GM12872 (cell line): ENCODE measurements at regions not wholly inside any gene's neighbourhood (a gene's known extent, or its start where the extent isn't known, plus 50 kb on each side); places are given as distances from the start of the nearest gene placed in this dataset.

ENCODE experiments used
- TF ChIP-seq, protein P1 (sequence below): IDR thresholded peaks from 3 replicates; pipeline ENCODE4 v1.5.1; 2011; ENCODE audit warnings: low read depth, mild to moderate bottlenecking, low read length, moderate library complexity; ENCODE audit not compliant: insufficient read depth

DNA sequence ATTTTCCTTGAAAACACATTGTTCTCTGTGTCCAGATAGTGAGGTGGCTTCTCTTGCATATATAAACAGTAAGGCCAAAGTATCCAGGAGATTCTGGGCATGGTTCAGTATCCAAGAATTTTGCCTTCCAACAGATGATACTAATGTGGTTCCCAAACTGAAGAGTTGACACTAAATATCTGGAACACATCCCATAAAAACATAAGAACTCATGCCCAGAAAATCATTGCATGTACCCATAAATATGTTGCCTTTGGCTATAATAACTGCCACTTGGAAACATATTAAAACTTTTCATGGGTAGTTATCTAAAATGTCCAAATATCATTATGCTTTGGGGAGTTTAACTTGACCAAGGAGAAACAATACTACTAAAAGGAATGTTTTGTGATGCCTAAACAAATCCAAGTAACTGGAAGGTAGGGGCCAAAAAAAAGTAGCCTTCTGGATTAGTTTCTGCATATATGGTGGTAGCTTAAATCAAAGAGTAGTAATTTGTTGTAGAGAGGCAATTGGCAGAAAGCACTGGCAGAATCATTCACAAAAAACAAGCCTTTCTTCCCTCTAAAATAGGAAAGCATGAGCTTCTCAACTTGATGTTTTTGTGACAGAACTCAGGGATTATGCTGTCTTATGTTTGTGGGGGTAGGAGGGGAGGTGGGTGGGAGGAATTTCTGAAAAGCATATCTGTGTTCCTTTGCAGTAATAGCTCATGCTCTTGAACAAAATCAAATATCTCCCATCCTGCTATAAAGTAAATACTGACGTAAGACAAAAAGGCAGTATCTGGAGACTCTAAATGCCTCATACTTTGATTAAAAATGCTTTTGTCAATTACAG, 753.9 kb downstream of the TUSC7 start:
- TF ChIP-seq, protein P1, sequence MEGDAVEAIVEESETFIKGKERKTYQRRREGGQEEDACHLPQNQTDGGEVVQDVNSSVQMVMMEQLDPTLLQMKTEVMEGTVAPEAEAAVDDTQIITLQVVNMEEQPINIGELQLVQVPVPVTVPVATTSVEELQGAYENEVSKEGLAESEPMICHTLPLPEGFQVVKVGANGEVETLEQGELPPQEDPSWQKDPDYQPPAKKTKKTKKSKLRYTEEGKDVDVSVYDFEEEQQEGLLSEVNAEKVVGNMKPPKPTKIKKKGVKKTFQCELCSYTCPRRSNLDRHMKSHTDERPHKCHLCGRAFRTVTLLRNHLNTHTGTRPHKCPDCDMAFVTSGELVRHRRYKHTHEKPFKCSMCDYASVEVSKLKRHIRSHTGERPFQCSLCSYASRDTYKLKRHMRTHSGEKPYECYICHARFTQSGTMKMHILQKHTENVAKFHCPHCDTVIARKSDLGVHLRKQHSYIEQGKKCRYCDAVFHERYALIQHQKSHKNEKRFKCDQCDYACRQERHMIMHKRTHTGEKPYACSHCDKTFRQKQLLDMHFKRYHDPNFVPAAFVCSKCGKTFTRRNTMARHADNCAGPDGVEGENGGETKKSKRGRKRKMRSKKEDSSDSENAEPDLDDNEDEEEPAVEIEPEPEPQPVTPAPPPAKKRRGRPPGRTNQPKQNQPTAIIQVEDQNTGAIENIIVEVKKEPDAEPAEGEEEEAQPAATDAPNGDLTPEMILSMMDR = no peak

DNA sequence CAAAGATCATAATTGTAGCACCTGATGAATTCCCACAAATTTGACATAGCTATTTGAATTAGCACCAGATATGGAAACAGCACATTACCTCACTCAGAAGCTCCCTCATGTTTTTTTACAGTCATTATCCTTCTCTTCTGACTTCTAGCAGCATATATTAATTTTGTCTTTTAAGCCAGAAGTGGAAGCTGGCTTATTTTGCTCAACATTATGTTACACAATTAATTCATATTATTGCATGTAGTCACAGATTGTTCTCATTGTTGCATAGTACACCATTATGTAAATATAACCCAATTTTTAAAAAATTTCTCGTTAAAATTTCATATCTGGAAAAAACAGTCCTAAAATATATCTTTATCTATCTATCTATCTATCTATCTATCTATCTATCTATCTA, 762.3 kb downstream of the TUSC7 start:
- TF ChIP-seq, protein P1 = no peak

DNA sequence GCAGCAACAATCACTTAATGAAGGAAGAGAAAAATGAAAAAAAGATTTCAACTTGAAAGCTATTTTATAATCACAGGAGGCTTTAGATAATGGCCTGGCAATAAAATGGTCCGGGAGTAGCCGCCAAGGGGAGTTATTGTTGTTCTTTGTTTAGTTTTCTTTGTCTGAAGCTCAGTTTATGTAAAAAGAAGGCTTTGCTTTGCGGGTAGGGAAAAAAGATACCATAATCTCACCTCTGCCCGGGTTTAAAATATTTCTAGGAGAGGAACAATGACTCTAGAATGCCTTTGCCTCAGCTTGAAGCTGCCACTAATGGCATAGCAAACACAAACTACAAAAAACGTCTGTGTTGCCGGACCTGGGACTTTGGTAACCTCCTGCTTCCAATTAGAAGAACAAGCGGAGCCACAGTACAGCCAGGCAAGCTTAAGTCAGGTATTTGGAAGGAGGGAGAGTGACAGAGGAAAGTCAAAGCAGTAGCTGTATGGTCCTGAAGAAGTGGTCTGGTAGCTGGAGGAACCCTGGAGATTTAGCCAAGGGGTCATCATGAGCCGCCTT, 764.5 kb downstream of the TUSC7 start:
- TF ChIP-seq, protein P1 = no peak

DNA sequence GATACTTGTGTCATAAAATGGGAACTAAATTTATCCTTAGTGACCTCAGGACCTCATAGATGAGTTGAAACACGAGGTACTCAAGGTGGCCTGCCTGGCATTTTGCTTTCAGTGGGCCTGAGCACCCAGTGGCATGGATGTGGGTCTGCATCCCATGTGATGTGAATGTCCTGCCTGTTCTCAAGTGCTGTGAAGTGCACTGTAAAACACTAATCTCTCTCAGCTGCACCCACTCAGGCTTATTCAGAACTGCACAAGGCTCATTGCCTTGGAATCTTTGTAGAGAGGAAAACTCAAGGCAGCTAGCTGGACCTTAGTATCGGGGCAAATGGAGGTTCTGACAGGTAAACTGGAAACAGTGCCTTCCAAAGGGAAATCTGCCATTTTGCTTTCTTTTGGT, 767.0 kb downstream of the TUSC7 start:
- TF ChIP-seq, protein P1 = no peak

DNA sequence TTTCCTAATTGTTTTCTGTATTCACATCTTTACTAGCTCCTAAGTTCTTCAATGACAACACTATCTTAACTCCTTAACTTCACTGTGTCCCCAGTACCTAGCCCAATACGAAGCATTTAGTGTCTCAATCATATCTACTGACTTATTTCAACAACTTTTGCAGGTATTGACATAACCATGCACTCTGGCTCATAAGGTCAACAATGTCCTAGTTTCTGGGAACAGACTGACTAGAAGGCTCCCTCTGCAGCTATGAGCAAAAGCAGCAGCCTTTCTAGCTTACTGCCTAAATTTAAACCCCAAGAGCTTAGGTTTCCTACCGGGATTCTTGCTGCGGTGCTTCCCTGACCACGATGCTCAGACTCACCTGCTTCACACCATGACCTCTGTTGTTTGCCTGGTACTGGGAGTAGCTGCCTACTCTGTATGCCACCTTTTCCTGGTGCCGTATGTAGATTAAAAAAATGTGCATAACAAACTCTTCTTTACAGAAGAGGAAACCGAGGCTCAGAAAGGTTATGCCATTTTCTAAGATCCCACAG, 767.7 kb downstream of the TUSC7 start:
- TF ChIP-seq, protein P1 = no peak

DNA sequence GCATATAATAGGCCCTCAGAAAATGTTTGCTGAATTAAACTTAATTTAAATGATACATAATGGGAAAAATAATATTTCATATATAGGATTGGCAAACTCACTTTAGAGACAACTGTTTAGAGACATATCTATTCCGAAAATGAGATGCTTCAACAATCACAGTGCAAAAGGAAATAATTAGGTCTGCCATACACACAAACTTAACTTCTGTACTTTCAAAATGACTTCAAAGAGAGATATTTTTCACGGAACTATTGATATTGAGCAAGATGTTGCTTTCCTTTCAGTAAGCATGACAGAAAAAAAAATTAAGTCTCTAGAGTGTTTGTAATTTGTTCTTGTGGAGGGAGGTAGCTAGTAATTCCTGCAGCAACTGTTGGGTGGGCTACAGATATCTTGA, 769.5 kb downstream of the TUSC7 start:
- TF ChIP-seq, protein P1 = no peak

DNA sequence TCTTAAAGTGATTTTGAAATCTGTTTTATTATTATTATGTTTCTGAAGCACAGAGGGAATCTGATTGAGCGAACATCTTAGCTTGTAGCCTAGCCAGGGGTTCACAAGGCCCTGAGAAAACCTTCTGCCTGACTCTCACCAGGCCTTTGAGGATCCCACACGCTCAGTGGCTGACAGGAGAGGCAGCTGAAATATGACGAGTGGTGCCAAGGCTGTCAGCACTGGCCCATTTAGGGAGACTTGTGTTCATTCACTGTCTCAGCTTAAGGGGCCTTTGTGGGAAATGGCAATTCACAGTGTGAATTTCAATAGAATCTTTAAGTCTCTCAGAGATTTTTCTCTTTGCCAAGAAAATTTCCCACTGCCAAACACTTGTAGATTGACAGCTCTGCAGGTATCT, 770.9 kb downstream of the TUSC7 start:
- TF ChIP-seq, protein P1 = no peak
